CD14-positive monocyte (primary cell): ENCODE measurements at regions not wholly inside any gene's neighbourhood (a gene's known extent, or its start where the extent isn't known, plus 50 kb on each side); places are given as distances from the start of the nearest gene placed in this dataset.
A peak's percentile ranks its signal among the peaks of the same experiment; 100 is the strongest.

Experiments used
- DNase-seq, 3 donors: peaks; one replicate each; pipeline ENCODE4 v3.0.0-alpha.2; 2011 to 2022
- H2AFZ ChIP-seq: 2 replicates; pipeline ENCODE4 v1.6.0; 2012; ENCODE audit warnings: mild to moderate bottlenecking, low read depth, low read length, inconsistent platforms; ENCODE audit not compliant: insufficient read depth, poor library complexity, severe bottlenecking
- H3K27ac ChIP-seq, 2 donors: 1 replicate in 1 of 2; 2 replicates in 1 of 2; pipeline ENCODE4 v1.5.1; 2012 to 2013; ENCODE audit warnings: low read length in 2 of 2, control low read depth in 1 of 2, inconsistent platforms in 1 of 2, low read depth in 1 of 2, mild to moderate bottlenecking in 1 of 2
- H3K27me3 ChIP-seq, 2 donors: one replicate each; pipeline versions ENCODE4 v1.6.0 to v1.6.1; 2011 to 2013; ENCODE audit warnings: low read length in 2 of 2; ENCODE audit not compliant: control insufficient read depth in 2 of 2, insufficient read depth in 2 of 2
- H3K36me3 ChIP-seq, 2 donors: replicated peaks in 1 of 2; 1 replicate in 1 of 2; 2 replicates in 1 of 2; pipeline versions ENCODE4 v1.5.1 to v1.6.1; 2012 to 2013; ENCODE audit warnings: low read length in 2 of 2, control low read depth in 1 of 2, inconsistent platforms in 1 of 2, mild to moderate bottlenecking in 1 of 2; ENCODE audit not compliant: insufficient read depth in 2 of 2, control insufficient read depth in 1 of 2
- H3K4me1 ChIP-seq, 2 donors: 1 replicate in 1 of 2; 2 replicates in 1 of 2; pipeline versions ENCODE4 v1.5.1 to v1.6.1; 2012 to 2013; ENCODE audit warnings: low read length in 2 of 2, control low read depth in 1 of 2, inconsistent platforms in 1 of 2, mild to moderate bottlenecking in 1 of 2, moderate library complexity in 1 of 2; ENCODE audit not compliant: insufficient read depth in 2 of 2, control insufficient read depth in 1 of 2
- H3K4me2 ChIP-seq: replicated peaks from 2 replicates; pipeline ENCODE3; 2012; ENCODE audit warnings: low read length, moderate library complexity, mild to moderate bottlenecking; ENCODE audit not compliant: poor library complexity, severe bottlenecking; ENCODE audit errors: extremely low read depth
- H3K4me3 ChIP-seq, 3 experiments: fragments of 200-600 bp in 1 of 3; sonication (generic) in 1 of 3; replicated peaks in 1 of 3; 1 replicate in 2 of 3; 2 replicates in 1 of 3; pipeline ENCODE4 v1.5.1; 2011 to 2013; ENCODE audit warnings: low read length in 3 of 3, mild to moderate bottlenecking in 3 of 3, control low read depth in 2 of 3, low read depth in 2 of 3, inconsistent platforms in 1 of 3, moderate library complexity in 1 of 3
- H3K79me2 ChIP-seq: 2 replicates; pipeline ENCODE4 v1.6.0; 2012; ENCODE audit warnings: mild to moderate bottlenecking, control low read depth, inconsistent platforms, low read length, moderate library complexity; ENCODE audit not compliant: insufficient read depth
- H3K9ac ChIP-seq: 2 replicates; pipeline ENCODE4 v1.6.0; 2017; ENCODE audit warnings: low read length, mild to moderate bottlenecking; ENCODE audit not compliant: insufficient read depth, poor library complexity, severe bottlenecking
- H3K9me3 ChIP-seq, 2 donors: replicated peaks in 1 of 2; 1 replicate in 1 of 2; 2 replicates in 1 of 2; pipeline versions ENCODE4 v1.5.1 to v1.6.1; 2012 to 2013; ENCODE audit warnings: low read length in 2 of 2, control low read depth in 1 of 2; ENCODE audit not compliant: control insufficient read depth in 1 of 2, insufficient read depth in 1 of 2
- H4K20me1 ChIP-seq: 2 replicates; pipeline ENCODE4 v1.6.0; 2012; ENCODE audit warnings: mild to moderate bottlenecking, low read length, control low read depth, moderate library complexity; ENCODE audit not compliant: insufficient read depth
- H3K27ac Mint-ChIP-seq, 7 donors: one replicate each; pipeline ENCODE4 v1.8.0; 2020; ENCODE audit warnings: mild to moderate bottlenecking in 7 of 7, mixed read lengths in 7 of 7, moderate library complexity in 6 of 7, inconsistent platforms in 2 of 7
- H3K27me3 Mint-ChIP-seq, 3 donors: one replicate each; pipeline ENCODE4 v1.8.0; 2021 to 2022; ENCODE audit warnings: low read depth in 3 of 3, mild to moderate bottlenecking in 3 of 3, mixed read lengths in 3 of 3, moderate library complexity in 3 of 3, inconsistent platforms in 1 of 3
- H3K36me3 Mint-ChIP-seq, 2 donors: one replicate each; pipeline ENCODE4 v1.8.0; 2020; ENCODE audit warnings: mixed read lengths in 2 of 2, inconsistent platforms in 1 of 2, mild to moderate bottlenecking in 1 of 2
- H3K4me1 Mint-ChIP-seq: one replicate; pipeline ENCODE4 v1.8.0; 2020; ENCODE audit warnings: mild to moderate bottlenecking, mixed read lengths
- H3K4me3 Mint-ChIP-seq, 2 donors: one replicate each; pipeline ENCODE4 v1.8.0; 2020; ENCODE audit warnings: mild to moderate bottlenecking in 2 of 2, mixed read lengths in 2 of 2, moderate library complexity in 1 of 2
- H3K9me3 Mint-ChIP-seq, 7 donors: one replicate each; pipeline ENCODE4 v1.8.0; 2020 to 2022; ENCODE audit warnings: mixed read lengths in 7 of 7, mild to moderate bottlenecking in 6 of 7, moderate library complexity in 6 of 7, inconsistent platforms in 2 of 7
- CTCF ChIP-seq: fragments of 200-600 bp; IDR thresholded peaks from one replicate; pipeline ENCODE4 v1.8.0; 2022; ENCODE audit warnings: antibody characterized with exemption, mild to moderate bottlenecking
- WGBS: methylation state at CpG from one replicate; pipeline ENCODE4 v1.1.5; 2013; ENCODE audit warnings: missing lambda C conversion rate; ENCODE audit not compliant: insufficient coverage; 5-methylcytosine and 5-hydroxymethylcytosine counted together
- intact Hi-C, 2 donors: fragments of 100-400 bp; cut with micrococcal nuclease; formaldehyde crosslinking; loops; one replicate each; pipeline versions ENCODE4 v1.15.0 to v1.15.1; 2023

- no peak for TF ChIP-seq CTCF
- peak overlapping the region in 1 of 7 donors; percentile 33 for H3K27ac Mint-ChIP-seq
- H3K9me3 Mint-ChIP-seq = peaks cover 0 to 3% (median 0%) of the 10 kb centered on the region in 7 donors
- Histone ChIP-seq H2AFZ (no peak overlapping the region), H3K4me1 (peaks cover 9 to 12% of the 10 kb centered on the region in 2 donors), H4K20me1 (no peaks in the 10 kb centered on the region), H3K9me3 (peaks cover 0 to 3% of the 10 kb centered on the region in 2 donors), H3K4me2 (no peak overlapping the region), H3K27me3 (no peaks in the 10 kb centered on the region), H3K27ac (no peak overlapping the region), H3K36me3 (no peaks in the 10 kb centered on the region), H3K79me2 (no peaks in the 10 kb centered on the region), H3K4me3 (no peak overlapping the region), H3K9ac (no peak overlapping the region)
- intact Hi-C loops = no loop called here
- peaks cover 7 to 15% (median 8%) of the 10 kb centered on the region in 3 donors for H3K27me3 Mint-ChIP-seq
- H3K36me3 Mint-ChIP-seq = no peaks in the 10 kb centered on the region
- DNase-seq = no peak
- peaks cover 15% of the 10 kb centered on the region for H3K4me1 Mint-ChIP-seq
- no peak overlapping the region for H3K4me3 Mint-ChIP-seq
- WGBS = 68% methylated on average over 4 of the region's 4 CpGs
Measured at GRCh38 chr6:2476376-2476775, 231.0 kb upstream of the GMDS start.

- H3K36me3 ChIP-seq = no peaks in the 10 kb centered on the region
- H3K79me2 ChIP-seq = no peaks in the 10 kb centered on the region
- peaks cover 0 to 3% of the 10 kb centered on the region in 2 donors for H3K9me3 ChIP-seq
- H3K9ac ChIP-seq = no peak overlapping the region
- peaks cover 0 to 3% (median 0%) of the 10 kb centered on the region in 7 donors for H3K9me3 Mint-ChIP-seq
- no peaks in the 10 kb centered on the region for H4K20me1 ChIP-seq
- no peak overlapping the region for H3K4me3 Mint-ChIP-seq
- H3K27me3 Mint-ChIP-seq = peaks cover 21 to 36% (median 23%) of the 10 kb centered on the region in 3 donors
- H3K27ac ChIP-seq = no peak overlapping the region
- H3K4me1 ChIP-seq = no peaks in the 10 kb centered on the region
- no peak overlapping the region for H3K27ac Mint-ChIP-seq
- H3K4me2 ChIP-seq = no peak overlapping the region
- no peaks in the 10 kb centered on the region for H3K36me3 Mint-ChIP-seq
- H3K27me3 ChIP-seq = peaks cover 0 to 7% of the 10 kb centered on the region in 2 donors
- no peak for DNase-seq
- intact Hi-C loops = no loop called here
- H3K4me3 ChIP-seq = no peak overlapping the region
- 98% methylated on average over 8 of the region's 9 CpGs for WGBS
- TF ChIP-seq CTCF = no peak
- no peak overlapping the region for H2AFZ ChIP-seq
- H3K4me1 Mint-ChIP-seq = no peaks in the 10 kb centered on the region
Measured at GRCh38 chr6:2471472-2471871, 226.1 kb upstream of the GMDS start.
